ENCODE measurements at regions not wholly inside any gene's neighbourhood (a gene's known extent, or its start where the extent isn't known, plus 50 kb on each side); places are given as distances from the start of the nearest gene placed in this dataset.
A peak's percentile ranks its signal among the peaks of the same experiment; 100 is the strongest.

- no peak overlapping the region for H3K27ac ChIP-seq (ENCODE audit: low read depth, low read length)
- H2AFZ ChIP-seq (ENCODE audit: low read length), result no peak overlapping the region
- no peak for TF ChIP-seq CTCF (IDR thresholded peaks at IDR 0.05; ENCODE audit: extremely low read depth, low read depth, low read length)
- no peaks in the 10 kb centered on the region for H3K9me3 ChIP-seq (ENCODE audit: low read depth, low read length)
- no peaks in the 10 kb centered on the region for H3K4me1 ChIP-seq (ENCODE audit: insufficient read depth, low read length)
- no peak overlapping the region for H3K4me2 ChIP-seq (ENCODE audit: insufficient read depth, low read length)
- no peaks in the 10 kb centered on the region for H4K20me1 ChIP-seq (ENCODE audit: insufficient read depth, low read length)
- no peak for DNase-seq (ENCODE audit: insufficient read length, low spot score, missing footprints)
- no peak overlapping the region for H3K4me3 ChIP-seq (ENCODE audit: insufficient read depth, low read length)
- no peaks in the 10 kb centered on the region for H3K79me2 ChIP-seq (ENCODE audit: insufficient read depth, low read length)
- H3K27me3 ChIP-seq (ENCODE audit: insufficient read depth, low read length), result no peaks in the 10 kb centered on the region
- no peaks in the 10 kb centered on the region for H3K36me3 ChIP-seq (ENCODE audit: insufficient read depth, low read length)
These were observed 163.7 kb downstream of the AHR start for GRCh38 chr7:17462131-17462631.

DNA sequence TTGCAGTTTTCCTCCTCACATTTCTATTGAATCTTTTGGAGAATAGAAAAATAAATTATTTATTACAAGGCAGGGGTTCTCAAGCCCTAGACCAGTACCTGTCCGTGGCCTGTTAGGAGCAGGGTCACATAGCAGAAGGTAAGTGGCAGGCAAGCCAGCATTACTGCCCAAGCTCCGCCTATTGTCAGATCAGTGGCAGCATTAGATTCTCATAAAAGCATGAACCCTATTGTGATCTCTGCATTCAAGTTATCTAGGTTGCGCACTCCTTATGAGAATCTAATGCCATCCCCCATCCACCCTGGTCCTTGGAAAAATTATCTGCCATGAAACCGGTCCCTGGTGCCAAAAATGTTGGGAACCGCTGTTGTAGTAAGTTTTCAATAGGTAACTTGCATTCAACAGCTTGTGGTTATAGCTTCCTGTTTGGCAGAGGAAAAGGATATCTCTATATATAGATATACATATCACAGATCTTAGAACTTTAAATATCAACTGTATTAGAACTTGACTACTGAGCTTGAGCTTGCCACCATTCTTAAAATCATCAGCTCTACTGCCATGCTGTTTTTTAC is 165.1 kb downstream of the AHR start:
- TF ChIP-seq CTCF (IDR thresholded peaks at IDR 0.05; ENCODE audit: extremely low read depth, low read depth, low read length), result no peak
- Histone ChIP-seq H3K79me2 (ENCODE audit: insufficient read depth, low read length) (no peaks in the 10 kb centered on the region), H3K27ac (ENCODE audit: low read depth, low read length) (no peak overlapping the region), H3K4me2 (ENCODE audit: insufficient read depth, low read length) (no peak overlapping the region), H4K20me1 (ENCODE audit: insufficient read depth, low read length) (no peaks in the 10 kb centered on the region), H3K36me3 (ENCODE audit: insufficient read depth, low read length) (no peaks in the 10 kb centered on the region), H3K9me3 (ENCODE audit: low read depth, low read length) (no peaks in the 10 kb centered on the region), H3K4me1 (ENCODE audit: insufficient read depth, low read length) (no peaks in the 10 kb centered on the region), H3K27me3 (ENCODE audit: insufficient read depth, low read length) (no peaks in the 10 kb centered on the region), H3K4me3 (ENCODE audit: insufficient read depth, low read length) (no peak overlapping the region), H2AFZ (ENCODE audit: low read length) (peak overlapping the region; percentile 29)
- DNase-seq (ENCODE audit: insufficient read length, low spot score, missing footprints), result no peak

DNA sequence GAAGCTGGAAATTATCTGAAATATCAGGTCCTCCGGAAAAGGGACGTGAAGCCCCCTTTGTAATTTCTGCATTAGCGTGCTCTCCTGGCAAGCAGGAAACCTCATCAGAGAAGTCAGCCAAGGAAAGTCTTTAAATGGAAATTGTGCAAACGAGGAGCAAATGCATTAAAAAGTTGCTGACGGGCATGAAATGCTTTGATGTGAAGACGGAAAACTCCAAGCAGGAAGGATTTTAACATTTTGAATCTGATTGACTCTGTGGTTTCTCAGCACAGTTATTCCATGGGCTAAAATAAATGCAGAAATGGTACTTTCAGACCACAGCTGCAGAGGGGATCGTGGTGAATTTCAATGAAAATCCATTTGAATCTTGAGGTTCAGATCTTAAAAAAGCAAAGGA is 167.8 kb downstream of the AHR start:
- peak overlapping the region; percentile 77 for H3K4me2 ChIP-seq (ENCODE audit: insufficient read depth, low read length)
- TF ChIP-seq CTCF (IDR thresholded peaks at IDR 0.05; ENCODE audit: extremely low read depth, low read depth, low read length), result no peak
- no peaks in the 10 kb centered on the region for H3K4me1 ChIP-seq (ENCODE audit: insufficient read depth, low read length)
- peak overlapping the region; percentile 72 for H2AFZ ChIP-seq (ENCODE audit: low read length)
- no peaks in the 10 kb centered on the region for H3K79me2 ChIP-seq (ENCODE audit: insufficient read depth, low read length)
- H3K36me3 ChIP-seq (ENCODE audit: insufficient read depth, low read length), result no peaks in the 10 kb centered on the region
- H3K27ac ChIP-seq (ENCODE audit: low read depth, low read length), result no peak overlapping the region
- H3K27me3 ChIP-seq (ENCODE audit: insufficient read depth, low read length), result no peaks in the 10 kb centered on the region
- no peaks in the 10 kb centered on the region for H4K20me1 ChIP-seq (ENCODE audit: insufficient read depth, low read length)
- H3K9me3 ChIP-seq (ENCODE audit: low read depth, low read length), result no peaks in the 10 kb centered on the region
- peak overlapping the region; percentile 51 for H3K4me3 ChIP-seq (ENCODE audit: insufficient read depth, low read length)
- DNase-seq (ENCODE audit: insufficient read length, low spot score, missing footprints), result peak; percentile 19

- H3K36me3 ChIP-seq (ENCODE audit: insufficient read depth, low read length), result no peaks in the 10 kb centered on the region
- H3K27ac ChIP-seq (ENCODE audit: low read depth, low read length), result no peak overlapping the region
- no peaks in the 10 kb centered on the region for H3K27me3 ChIP-seq (ENCODE audit: insufficient read depth, low read length)
- TF ChIP-seq CTCF (IDR thresholded peaks at IDR 0.05; ENCODE audit: extremely low read depth, low read depth, low read length), result no peak
- no peak overlapping the region for H2AFZ ChIP-seq (ENCODE audit: low read length)
- H3K79me2 ChIP-seq (ENCODE audit: insufficient read depth, low read length), result no peaks in the 10 kb centered on the region
- H3K4me1 ChIP-seq (ENCODE audit: insufficient read depth, low read length), result no peaks in the 10 kb centered on the region
- H3K4me3 ChIP-seq (ENCODE audit: insufficient read depth, low read length), result no peak overlapping the region
- no peak for DNase-seq (ENCODE audit: insufficient read length, low spot score, missing footprints)
- H3K4me2 ChIP-seq (ENCODE audit: insufficient read depth, low read length), result no peak overlapping the region
- H4K20me1 ChIP-seq (ENCODE audit: insufficient read depth, low read length), result no peaks in the 10 kb centered on the region
- no peaks in the 10 kb centered on the region for H3K9me3 ChIP-seq (ENCODE audit: low read depth, low read length)
These were observed 169.0 kb downstream of the AHR start for GRCh38 chr7:17467386-17467945.
